Fibroblast of skin of scalp (primary cell): ENCODE measurements at regions not wholly inside any gene's neighbourhood (a gene's known extent, or its start where the extent isn't known, plus 50 kb on each side); places are given as distances from the start of the nearest gene placed in this dataset.

Experiments used
- DNase-seq: peaks from one replicate; pipeline ENCODE4 v3.0.0-alpha.2; 2013

DNA sequence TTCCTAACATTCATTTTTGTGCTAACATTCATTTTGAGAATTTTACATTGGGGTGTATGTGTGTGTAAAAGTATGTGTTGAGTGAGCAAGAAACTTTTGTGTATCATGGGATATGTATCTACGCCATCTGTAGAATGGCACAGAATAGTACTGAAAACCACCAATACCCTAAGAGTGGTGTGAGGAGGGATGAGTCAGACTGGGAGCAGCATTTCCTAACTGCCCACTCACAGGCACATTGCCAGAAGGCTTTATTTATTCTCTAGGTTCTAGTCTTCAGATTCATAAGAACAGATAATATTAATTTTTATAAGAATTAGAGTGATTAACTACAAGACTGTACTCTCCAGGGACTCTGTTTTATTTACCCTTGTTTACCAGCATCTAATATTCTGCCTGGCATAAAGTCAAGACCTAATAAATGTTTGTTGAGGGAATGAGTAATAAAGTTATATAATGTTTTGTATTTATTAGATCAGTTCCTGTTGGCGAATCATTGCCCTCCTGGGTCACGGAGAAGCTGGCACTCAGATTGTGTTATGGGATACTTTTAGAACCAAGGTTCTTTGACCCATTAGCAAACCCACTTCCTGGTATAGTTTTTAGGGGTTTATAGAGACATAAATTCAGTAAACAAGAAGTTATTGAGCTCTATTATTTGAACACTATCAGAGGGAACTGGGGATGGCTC, 159.1 kb upstream of the PPP2R2B start:
- DNase-seq: peak; percentile 24

DNA sequence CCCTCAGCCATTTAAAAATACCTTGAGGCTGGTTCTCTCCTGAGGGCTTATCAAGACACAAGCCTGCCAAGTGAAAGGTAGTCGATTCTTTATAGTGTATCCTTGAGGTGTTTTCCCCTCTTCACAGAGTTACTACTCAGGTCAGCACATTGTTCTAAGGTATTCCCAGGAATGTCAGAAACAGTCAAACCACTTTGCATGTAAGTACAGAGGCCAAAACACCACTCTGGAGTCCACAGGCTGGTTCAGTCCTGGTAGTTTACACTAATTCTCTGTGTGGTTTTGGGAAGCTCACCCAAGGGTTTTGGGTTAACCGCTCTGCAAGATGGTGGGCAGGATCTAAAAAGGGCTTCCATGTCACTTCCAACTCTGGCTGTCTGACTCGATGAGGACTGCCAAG, 162.3 kb upstream of the PPP2R2B start:
- DNase-seq: no peak

DNA sequence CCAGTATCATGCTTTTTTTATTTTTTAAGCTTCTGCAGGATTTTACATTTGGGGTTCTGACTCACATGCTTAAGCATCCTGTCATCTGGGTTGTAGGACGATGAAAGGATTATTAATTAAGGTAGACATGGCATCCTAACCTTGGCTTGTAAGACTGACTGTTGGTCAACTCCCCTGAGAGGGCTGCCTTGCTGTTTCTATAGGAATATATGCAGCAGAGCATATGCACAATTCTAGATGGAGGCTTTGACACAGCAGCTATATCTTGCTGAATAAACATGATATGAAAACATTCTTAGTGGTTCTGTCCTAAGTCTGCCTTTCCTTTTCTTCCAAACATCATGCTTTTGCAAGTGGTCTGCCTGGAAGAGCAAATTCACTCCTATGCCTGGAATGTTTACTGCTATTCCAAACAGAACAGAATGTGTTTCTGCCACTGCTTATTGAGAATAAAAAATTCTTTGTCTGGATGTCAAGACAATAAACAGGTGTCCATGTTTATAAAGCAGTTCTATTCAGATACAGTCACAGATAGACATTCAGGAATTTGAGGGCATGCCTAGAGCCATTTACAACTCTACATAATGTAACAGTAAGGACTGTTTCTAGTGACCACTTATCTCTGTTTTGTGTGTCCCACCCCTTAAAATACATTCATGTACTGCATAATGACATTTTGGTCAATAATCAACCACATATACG, 166.2 kb upstream of the PPP2R2B start:
- no peak for DNase-seq

DNA sequence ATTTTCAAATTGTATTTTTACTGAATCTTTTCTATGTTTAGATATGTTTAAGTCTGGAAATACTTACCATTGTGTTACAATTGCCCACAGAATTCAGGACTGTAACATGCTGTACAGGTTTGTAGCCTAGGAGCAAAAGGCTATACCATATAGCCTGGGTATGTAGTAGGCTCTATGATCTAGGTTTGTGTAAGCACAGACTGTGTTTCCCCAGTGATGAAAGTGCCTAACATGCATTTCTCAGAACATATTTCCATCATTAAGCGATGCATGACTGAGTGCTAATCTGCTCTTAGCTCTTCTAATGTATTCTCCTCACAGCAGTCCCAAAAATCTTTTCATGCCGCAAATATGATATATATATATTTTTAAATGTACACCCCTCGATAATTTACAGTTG, 166.7 kb upstream of the PPP2R2B start:
- no peak for DNase-seq

DNA sequence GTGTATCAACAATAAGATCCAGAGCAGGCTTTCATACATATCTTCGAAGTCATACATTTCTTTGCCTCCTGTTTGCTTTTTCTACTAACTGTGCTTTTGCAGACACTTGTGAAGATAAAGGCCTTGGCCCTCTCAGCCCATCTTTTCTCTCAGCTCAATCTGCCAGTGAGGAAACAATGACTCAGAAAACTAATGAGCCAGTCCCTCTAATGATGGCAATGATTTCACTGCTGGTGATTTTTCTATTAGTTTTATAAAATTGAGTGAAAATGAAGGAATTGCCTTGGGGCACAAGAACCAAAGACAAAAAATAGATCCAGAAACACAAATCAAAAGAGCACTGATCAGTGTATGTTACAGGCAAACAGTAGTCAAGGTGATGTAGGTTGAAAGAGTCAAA, 167.7 kb upstream of the PPP2R2B start:
- DNase-seq: no peak

DNA sequence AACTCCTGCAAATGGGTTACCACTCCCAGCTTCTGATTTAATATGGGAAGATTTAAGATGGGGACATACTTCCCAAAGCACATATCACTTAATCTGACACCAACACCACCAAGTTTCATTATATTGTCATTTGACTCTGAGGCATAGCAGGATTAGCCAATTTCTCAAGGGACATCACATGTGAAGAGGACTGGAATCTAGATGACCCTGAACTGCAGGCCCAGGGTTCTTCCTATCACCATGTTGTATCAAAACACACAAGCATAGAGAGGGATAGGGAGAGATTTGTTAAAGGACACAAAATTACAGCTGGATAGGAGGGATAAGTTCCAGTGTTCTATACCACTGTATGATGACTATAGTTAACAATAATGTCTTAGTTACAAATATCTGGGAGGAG, 168.3 kb upstream of the PPP2R2B start:
- DNase-seq: no peak

DNA sequence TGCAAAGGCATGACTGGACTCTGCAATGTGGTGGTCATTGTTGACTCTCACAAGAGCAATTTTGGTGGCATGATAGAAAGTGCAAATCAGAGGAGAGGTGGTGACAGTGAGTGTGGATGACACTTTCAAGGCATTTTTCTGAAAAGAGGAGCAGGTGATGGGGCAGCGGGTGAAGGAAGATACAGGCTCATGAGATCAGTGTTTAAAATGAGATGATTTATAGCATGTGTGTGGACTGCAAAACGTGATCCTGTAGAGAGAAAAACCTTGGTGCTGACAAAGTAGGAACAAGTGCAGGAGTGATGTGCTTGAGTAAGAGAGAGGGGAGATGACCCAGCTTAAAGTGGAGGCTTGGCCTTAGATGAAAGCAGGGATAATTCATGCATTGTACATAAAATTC, 171.2 kb upstream of the PPP2R2B start:
- DNase-seq: no peak

DNA sequence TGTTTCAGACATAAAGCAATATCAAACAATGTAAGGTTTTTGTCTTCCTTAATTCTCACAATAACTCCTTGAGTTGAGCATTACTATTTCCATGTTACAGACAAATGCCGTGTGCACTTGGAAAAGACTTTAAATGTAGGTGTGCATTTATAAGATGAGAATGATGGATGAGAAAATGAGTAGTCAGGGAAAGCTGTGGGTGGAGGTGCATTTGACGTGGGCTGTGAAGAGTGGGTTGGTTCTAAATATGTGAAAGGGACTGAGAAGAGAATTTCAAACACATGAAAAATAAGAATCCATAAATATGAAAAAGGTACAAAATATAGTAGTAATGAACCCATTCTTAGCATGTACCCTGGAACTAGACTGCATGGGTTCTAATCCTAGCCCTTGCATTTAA, 171.6 kb upstream of the PPP2R2B start:
- DNase-seq: no peak

DNA sequence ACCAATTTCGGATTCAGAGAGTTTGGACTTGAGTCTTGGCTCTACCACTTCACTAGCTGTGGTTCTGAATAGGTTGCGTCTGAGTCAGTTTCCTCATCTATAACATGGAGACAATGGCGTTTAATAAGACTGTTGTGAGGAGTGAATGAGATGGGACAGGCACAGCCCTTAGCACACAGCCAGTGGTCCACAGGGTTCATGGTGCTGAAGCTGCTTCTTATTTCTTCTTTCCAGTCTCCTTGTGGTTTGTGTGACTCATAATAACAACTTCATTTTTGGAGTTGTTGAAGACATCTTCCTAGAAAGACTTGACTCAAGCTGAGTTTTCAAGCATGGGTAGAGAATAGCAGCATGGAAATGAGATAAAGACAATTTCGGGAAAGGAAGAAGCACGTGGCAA, 172.6 kb upstream of the PPP2R2B start:
- peak; percentile 4 for DNase-seq

DNA sequence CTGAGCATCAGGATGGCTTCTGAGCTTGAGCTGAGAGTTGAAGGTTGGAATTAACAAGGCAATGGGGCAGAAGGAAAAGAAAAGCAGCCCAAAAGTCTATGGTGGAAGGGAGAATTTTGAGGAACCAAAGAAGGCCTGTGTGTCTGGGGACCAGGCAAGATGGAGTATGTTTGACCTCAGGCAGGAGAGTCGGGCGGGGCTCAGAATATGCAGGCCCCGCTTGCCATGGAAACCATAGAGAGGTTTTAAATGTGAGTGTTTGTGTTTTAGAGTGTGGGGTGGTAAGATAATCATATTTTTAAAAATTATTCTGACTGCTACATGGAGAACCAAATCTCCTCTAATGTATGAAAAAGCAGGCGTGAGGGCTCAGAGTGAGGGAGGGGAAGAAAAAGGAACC, 174.0 kb upstream of the PPP2R2B start:
- DNase-seq: no peak

DNA sequence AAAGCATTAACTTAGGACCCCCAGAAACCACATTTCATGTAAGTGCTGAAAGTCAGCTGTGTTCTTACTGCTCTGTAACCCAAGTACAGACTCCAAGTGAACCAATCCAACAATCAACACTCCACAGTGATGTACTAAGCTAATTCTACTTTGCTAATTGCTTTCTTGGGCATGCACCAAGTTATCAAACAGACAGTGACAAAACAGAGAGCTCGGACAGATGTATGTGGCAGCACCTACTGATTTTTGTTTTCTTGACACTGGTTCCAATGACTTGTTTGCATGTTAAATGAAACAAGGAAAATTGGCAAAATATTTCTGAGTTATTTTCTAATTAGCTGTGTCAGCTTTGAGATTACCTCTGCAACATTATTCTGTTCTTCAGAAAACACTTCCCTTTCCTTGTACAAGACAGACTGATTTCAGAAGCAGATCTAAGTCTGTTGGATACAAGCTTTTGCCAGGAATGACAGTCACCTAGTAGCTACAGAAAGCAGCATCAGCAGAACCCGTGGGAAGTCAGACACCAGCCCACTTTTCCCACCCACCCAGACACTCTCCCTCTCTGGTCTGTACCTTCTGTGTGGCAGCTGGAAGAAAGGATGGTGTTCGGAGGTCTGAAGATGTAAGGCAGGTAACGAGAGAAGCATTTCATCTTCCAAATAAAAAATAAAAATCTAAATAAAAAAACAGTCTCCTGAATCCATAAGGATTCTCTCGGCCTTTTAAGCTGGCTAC, 176.7 kb upstream of the PPP2R2B start:
- DNase-seq: no peak

DNA sequence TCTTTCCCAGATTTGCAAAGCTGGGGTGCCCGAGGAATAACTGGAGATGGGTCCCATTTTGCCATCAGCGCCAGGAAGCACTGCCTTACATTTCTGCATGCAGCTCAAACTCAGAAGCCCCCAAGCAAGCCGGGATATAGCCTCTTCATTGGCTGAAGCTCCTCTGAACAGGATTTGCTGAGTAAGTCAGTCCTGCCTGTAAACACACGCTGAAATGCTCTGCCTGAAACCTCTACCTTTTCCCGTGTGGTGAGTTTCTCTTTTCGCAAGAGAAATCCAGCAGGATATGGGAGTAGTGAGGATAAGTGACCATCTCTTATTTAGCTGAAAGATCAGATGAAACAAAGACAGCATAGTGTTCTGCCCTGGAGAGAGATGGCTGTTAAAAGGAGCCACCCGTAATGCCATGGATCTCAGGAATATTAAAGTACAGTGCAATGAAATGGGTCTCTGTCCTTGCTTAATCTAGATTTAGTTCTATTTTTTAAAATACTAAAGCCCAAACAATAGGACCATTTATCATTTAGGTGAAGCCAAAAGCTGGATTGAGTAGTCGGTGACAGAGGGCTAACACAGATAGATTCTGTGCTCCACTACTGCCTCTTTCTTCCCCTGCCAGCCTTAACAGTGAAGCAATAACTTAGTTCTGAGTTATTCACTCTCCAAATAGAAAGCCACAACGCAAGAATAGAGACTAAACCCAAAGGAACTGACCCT, 177.5 kb upstream of the PPP2R2B start:
- no peak for DNase-seq

DNA sequence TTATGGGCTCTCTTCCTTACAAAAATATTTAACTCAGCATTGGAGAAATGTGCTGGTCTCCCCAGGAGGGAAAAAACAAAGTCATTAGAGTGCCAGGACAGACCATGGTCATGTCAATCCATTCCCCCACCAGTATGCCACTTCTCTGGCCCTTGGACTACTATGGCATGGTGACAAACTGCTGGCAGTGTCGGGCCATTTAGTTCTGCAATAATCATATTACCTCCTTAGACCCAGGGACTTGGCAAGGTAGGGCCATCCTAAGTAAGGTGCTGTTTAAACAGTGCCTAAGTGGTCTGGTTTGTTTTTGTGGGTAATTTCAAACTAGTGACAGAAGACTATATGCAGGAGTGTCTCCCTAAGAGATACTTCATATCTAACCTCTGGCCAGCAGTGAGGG, 177.8 kb upstream of the STK32A start:
- DNase-seq: no peak

DNA sequence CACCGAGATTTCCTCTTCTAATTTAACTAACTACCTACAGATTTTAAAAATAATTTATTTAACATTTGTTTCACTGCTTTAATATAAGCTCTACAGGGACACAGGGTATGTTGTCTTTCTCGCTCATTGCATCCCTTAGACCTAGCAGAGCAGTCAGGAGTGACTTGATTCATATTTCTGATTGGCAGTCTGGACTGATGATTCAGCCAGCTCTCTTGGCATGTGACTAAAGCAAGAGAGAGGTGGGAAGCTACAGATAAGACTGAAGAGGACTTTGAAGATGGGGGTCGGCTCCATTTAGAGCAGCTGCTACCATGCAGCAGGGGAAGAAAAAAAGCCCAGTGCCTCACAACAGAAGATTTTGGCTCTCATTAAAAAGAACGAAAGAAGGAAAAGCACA, 173.4 kb upstream of the STK32A start:
- DNase-seq: no peak

DNA sequence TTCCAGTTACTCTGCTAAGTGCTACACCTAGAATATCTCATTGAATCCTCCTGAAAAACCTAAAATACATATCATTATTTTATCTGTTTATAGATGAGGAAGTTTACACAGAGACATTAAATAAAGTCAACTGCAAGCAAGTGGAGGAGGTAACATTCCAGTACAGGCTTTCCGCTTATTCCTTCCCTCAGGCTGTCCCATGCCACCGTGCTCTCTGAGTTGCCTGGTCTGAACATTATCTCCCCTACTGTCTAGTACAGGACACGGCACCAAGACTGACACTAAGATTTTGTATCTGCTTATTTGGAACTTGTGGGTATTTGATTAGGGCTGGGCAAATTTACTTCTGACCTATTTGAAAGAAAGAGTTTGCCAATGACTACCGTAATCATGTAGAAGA, 172.4 kb upstream of the STK32A start:
- DNase-seq: no peak

DNA sequence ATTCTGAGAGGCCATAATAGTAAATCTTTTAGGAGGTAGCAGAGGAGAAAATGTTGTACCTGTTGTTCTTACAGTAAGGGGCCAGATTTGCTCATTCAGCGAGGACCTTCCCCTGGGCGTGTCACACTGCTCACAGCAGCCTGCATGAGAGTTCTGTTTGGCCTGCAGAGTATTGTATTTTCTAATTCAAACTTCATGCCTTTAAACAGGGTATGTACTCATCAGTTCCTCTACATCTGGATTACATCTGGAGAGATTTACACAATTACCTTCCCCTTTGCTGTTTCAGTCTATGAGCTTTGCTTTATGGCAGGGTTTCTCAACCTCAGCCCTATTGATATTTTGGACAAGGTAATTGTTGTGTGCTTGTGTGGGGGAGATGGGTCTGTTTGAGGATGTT, 170.9 kb upstream of the STK32A start:
- DNase-seq: no peak

DNA sequence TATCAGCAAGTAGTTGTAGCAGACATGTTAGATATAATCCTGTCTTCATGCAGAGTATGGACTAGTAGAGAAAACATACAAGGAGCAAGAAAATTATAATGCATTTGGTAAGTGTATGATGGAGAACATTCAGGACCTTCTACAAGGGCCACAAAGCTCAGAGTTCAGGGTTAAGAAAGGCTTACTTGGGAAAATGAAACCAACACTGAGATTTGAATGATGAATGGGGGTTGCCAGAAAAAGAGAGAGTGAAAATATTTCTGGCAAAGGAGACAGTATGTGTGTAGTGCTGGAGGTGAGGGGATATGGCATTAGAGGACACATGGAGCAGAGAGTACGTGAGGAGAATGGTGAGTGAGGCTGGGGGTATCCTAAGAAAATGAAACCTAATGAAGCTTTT, 169.8 kb upstream of the STK32A start:
- DNase-seq: no peak

DNA sequence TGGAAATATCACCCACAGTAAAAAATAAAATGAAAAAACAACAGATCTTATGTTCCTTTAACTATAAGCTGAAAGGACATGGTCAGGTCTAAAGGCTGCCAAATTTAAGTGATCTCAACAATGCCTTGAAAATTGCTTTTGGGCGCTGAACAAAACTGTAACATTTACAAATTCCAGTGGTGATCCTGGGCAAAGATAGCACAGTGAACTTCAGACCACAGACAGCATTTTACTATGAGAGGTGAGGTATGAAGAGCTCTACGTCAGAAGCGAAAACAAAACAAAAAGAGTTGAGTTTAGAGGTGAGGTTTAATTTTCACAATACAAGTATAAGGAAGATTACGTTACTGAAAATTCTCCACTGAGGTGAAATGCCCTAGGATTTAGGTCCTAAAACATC, 165.8 kb upstream of the STK32A start:
- DNase-seq: no peak

DNA sequence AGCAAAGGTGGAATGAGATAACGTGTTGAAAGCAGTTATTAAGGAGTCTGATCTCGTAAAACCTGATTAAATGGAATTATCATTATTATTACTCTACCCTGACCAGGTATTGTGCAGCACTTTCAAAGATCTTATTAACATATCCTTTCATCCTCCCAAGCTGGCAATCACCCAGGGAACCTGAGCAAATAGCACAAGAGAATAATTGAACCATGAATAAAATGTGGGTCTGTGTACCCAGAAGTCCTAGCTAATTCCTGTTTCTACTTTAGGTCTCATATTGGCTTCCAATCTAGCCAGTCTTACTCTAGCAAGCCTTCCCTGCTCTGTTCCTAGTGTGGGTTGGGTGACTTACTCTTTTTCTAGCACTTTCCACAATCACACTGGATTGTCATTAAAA, 162.2 kb upstream of the STK32A start:
- no peak for DNase-seq

DNA sequence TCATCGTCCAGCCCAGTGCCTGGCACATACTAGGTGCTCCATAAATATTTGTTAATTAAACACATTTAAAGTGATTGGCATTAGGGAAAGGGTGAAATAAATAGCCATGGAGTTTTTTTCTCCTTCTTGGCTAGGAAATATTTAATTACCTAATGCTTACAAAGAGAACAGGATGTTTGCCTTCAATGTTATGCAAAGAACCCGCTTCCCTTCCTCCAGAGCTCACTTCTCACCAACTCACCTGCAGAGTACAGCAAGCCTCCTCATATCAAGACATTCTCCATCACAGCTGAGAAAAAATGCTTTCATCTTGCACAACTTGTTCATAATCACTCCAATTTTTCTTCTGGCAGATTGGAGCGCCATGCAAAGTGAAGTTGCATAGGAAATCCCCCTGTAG, 161.7 kb upstream of the STK32A start:
- DNase-seq: no peak

DNA sequence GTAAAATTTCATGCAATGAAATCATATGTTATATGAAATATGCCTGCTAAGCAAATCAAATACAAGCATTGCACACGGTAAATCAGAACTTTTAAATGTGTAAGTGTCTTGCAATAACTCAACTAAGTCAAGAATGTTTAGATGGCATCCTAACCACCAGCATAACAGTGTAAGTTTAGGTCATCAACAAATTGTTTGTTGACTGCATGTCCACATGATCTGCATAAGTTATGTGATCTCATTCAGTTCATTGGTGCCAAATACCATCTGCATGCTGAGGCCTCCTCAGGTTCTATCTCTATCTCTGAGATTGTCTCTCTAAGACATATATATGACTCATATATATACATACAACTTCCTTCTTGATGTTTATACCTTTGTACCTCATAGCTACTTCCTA, 159.6 kb upstream of the STK32A start:
- no peak for DNase-seq

DNA sequence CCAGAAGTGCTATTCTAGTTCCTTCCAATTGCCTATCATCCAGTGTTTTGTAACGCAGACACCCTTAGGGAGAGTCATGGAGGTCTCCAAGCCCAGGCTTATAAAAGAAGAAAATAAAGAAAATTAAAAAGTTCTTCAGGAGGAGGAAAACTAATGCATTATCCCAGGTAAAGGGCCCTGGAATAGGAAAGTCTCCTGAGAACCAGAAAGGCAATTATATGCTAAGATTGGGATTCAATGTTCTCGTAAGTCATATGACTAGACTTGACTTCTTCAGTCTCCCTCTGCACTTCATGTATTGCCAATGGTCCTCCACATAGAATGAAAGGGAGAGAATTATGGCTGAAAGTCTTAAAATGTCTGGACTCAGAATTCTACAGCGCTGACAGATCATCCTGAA, 154.4 kb upstream of the STK32A start:
- no peak for DNase-seq

DNA sequence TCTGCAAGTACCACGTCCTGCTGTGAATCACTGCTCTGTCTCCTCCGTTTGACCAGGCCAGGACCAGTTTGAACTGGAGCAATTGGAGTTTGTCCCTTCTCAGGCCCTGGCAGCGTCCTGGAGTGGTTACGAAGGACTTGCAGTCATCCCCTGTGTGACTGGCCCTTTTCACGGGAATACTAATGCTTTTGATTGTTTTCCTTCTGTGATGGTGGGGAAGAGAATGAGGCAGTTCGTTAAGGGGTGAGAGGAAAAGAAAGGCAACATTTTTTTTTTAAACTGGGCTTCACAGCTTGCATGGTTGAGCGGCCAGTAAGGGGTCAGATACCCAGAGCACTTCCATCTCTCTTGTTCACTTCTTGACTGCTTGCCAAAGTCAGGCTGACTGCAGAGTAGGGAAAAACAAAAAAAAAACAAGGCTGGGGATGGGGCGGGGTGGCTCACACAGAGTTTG, 153.5 kb upstream of the STK32A start:
- no peak for DNase-seq
